ENCODE measurements at regions not wholly inside any gene's neighbourhood (a gene's known extent, or its start where the extent isn't known, plus 50 kb on each side); places are given as distances from the start of the nearest gene placed in this dataset.

DNA sequence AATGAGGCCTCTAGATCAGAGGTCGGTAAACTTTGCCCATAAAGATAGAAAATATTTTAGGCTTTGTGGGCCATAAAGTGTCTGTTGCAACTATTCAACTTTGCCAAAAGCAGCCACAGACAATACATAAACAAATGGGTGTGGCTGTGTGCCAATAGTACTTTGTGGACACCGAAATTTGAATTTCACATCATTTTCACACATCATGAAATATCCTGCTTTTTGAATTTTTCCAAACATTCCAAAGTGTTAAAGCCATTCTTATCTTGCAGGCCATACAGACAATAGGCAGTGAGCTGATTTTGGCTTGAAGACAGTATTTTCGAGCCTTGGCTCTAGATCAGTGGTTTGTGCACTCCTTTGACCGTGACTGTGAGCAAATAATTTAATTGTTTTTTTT lies 51.1 kb upstream of the EPC2 start:
- Histone ChIP-seq H3K4me1 (no peaks in the 10 kb centered on the region), H3K36me3 (no peaks in the 10 kb centered on the region), H3K4me3 (no peak overlapping the region), H3K27ac (no peak overlapping the region), H3K9me3 (no peaks in the 10 kb centered on the region), H3K27me3 (no peaks in the 10 kb centered on the region)
- TF ChIP-seq, protein P1, sequence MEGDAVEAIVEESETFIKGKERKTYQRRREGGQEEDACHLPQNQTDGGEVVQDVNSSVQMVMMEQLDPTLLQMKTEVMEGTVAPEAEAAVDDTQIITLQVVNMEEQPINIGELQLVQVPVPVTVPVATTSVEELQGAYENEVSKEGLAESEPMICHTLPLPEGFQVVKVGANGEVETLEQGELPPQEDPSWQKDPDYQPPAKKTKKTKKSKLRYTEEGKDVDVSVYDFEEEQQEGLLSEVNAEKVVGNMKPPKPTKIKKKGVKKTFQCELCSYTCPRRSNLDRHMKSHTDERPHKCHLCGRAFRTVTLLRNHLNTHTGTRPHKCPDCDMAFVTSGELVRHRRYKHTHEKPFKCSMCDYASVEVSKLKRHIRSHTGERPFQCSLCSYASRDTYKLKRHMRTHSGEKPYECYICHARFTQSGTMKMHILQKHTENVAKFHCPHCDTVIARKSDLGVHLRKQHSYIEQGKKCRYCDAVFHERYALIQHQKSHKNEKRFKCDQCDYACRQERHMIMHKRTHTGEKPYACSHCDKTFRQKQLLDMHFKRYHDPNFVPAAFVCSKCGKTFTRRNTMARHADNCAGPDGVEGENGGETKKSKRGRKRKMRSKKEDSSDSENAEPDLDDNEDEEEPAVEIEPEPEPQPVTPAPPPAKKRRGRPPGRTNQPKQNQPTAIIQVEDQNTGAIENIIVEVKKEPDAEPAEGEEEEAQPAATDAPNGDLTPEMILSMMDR (IDR thresholded peaks at IDR 0.05) = no peak
- no peak for DNase-seq (ENCODE audit: low spot score in 2 of 2)
- intact Hi-C loops (cut with DNase I) = no loop called here

DNA sequence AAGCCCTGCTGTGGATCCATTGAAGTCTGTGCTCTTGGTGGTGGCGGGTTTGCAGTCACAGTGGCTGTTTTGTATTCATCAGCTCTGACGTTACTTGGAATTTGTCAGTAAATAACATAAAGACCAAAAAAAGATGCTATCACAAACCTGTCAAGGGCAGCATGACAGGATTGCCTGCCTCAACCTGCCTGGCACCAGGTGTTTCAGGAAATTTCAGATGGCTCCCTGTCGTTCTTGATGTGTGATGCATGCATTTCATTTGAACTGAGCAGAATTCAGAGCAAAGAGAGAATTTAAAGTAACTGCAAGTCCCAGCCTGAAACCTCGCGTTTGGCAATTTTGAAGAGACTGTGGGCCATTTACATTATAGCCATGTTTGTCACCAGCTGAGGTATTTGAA lies 50.3 kb upstream of the EPC2 start:
- H3K27me3 ChIP-seq = no peaks in the 10 kb centered on the region
- no peaks in the 10 kb centered on the region for H3K9me3 ChIP-seq
- intact Hi-C loops (cut with DNase I) = no loop called here
- no peaks in the 10 kb centered on the region for H3K36me3 ChIP-seq
- DNase-seq (ENCODE audit: low spot score in 2 of 2) = no peak
- H3K27ac ChIP-seq = no peak overlapping the region
- TF ChIP-seq, protein P1 (IDR thresholded peaks at IDR 0.05) = no peak
- no peaks in the 10 kb centered on the region for H3K4me1 ChIP-seq
- H3K4me3 ChIP-seq = no peak overlapping the region
